ENCODE measurements at regions not wholly inside any gene's neighbourhood (a gene's known extent, or its start where the extent isn't known, plus 50 kb on each side); places are given as distances from the start of the nearest gene placed in this dataset.

- in situ Hi-C loops (cut with HindIII; ENCODE audit: extremely low pct_ligation_motif_present, low pct_unique_long_range_greater_than_20kb) (no loop called here), intact Hi-C loops (cut with micrococcal nuclease; ENCODE audit: unreplicated experiment) (loop anchor here (5.0 kb wide), 1 partner anchor 614 kb away; no protein-coding TSS in a partner anchor)
- Histone ChIP-seq H3K27ac (ENCODE audit: extremely low read length, insufficient read depth, low read length) (no peak overlapping the region), H3K79me2 (ENCODE audit: insufficient read depth, low read length) (no peaks in the 10 kb centered on the region), H3K4me1 (ENCODE audit: insufficient read depth, low read length) (peaks cover 18% of the 10 kb centered on the region; the same call in 1 of the 2 replicates), H2AFZ (ENCODE audit: low read length) (no peak overlapping the region), H3K36me3 (replicated peaks in 1 of 2; ENCODE audit: control insufficient read depth in 1 of 2, insufficient read depth in 2 of 2, low read length in 2 of 2) (no peaks in the 10 kb centered on the region), H3K4me2 (ENCODE audit: low read depth, low read length) (no peak overlapping the region), H3K27me3 (ENCODE audit: control insufficient read depth in 1 of 2, insufficient read depth in 2 of 2, low read length in 2 of 2) (no peaks in the 10 kb centered on the region), H4K20me1 (ENCODE audit: insufficient read depth, low read length) (no peaks in the 10 kb centered on the region), H3K9ac (ENCODE audit: insufficient read depth, low read depth, low read length) (no peak overlapping the region), H3K4me3 (replicated peaks in 1 of 3; ENCODE audit: insufficient read depth in 1 of 3, low read depth in 2 of 3, low read length in 3 of 3) (no peak overlapping the region), H3K9me3 (ENCODE audit: low read length) (no peaks in the 10 kb centered on the region)
- ChIA-PET POLR2A (no interaction called here), CTCF (ENCODE audit: low intra/inter-chr PET ratio, low total read pairs) (no interaction called here)
- no peak for DNase-seq (ENCODE audit: low spot score)
- peak; percentile 54 for FAIRE-seq
- BruUV-seq (replicated peaks) = no TSS peak
- 1% methylated on average over 8 of the region's 8 CpGs for WGBS (ENCODE audit: low lambda C conversion rate)
- peak; percentile 97 for ATAC-seq
- TF ChIP-seq KDM5A (IDR thresholded peaks at IDR 0.05; ENCODE audit: borderline replicate concordance, low read length) (no peak), ESRRA (CRISPR knock-in tag; IDR thresholded peaks at IDR 0.05; ENCODE audit: low read depth) (no peak), MTA1 (CRISPR knock-in tag; IDR thresholded peaks at IDR 0.05; ENCODE audit: borderline replicate concordance) (no peak), ZNF720 (CRISPR knock-in tag; IDR thresholded peaks at IDR 0.05) (no peak), ZC3H4 (CRISPR knock-in tag; IDR thresholded peaks at IDR 0.05; ENCODE audit: borderline replicate concordance) (no peak), SP140L (CRISPR knock-in tag; IDR thresholded peaks at IDR 0.05; ENCODE audit: borderline replicate concordance) (no peak), FOXP1 (IDR thresholded peaks at IDR 0.05) (no peak), FOXP1 (CRISPR knock-in tag; IDR thresholded peaks at IDR 0.05) (0 out of 2 replicates have a peak, but pooled peaks have one; percentile 28), ZHX1 (CRISPR knock-in tag; IDR thresholded peaks at IDR 0.05; ENCODE audit: low read depth) (no peak), MIER3 (CRISPR knock-in tag; IDR thresholded peaks at IDR 0.05; ENCODE audit: borderline replicate concordance) (no peak), ZNF124 (CRISPR knock-in tag; IDR thresholded peaks at IDR 0.05) (no peak), CREB1 (IDR thresholded peaks at IDR 0.05) (no peak), CREB1 (CRISPR knock-in tag; IDR thresholded peaks at IDR 0.05) (peak; percentile 20; the same call in 1 of the 2 replicates), RBAK (CRISPR knock-in tag; IDR thresholded peaks at IDR 0.05) (no peak), ZNF501 (CRISPR knock-in tag; IDR thresholded peaks at IDR 0.05) (no peak), ZSCAN29 (CRISPR knock-in tag; conservative IDR thresholded peaks at IDR 0.05) (no peak), PHF20 (CRISPR knock-in tag; IDR thresholded peaks at IDR 0.05) (no peak), SETDB1 (CRISPR knock-in tag; IDR thresholded peaks at IDR 0.05; ENCODE audit: borderline replicate concordance) (no peak), ZBTB49 (CRISPR knock-in tag; IDR thresholded peaks at IDR 0.05; ENCODE audit: borderline replicate concordance) (no peak), SIN3B (IDR thresholded peaks at IDR 0.05; ENCODE audit: low read length) (no peak), CHD2 (IDR thresholded peaks at IDR 0.05; ENCODE audit: low read depth, low read length) (no peak), ZNF251 (CRISPR knock-in tag; IDR thresholded peaks at IDR 0.05) (no peak)
These were observed 420.4 kb upstream of the OPRM1 start for GRCh38 chr6:153618371-153619322.
